Loucy (cell line): ENCODE measurements at regions not wholly inside any gene's neighbourhood (a gene's known extent, or its start where the extent isn't known, plus 50 kb on each side); places are given as distances from the start of the nearest gene placed in this dataset.
A peak's percentile ranks its signal among the peaks of the same experiment; 100 is the strongest.

Experiments used
- EZH2phosphoT487 ChIP-seq: fragments of 200-600 bp; IDR thresholded peaks from 2 replicates; pipeline ENCODE4 v1.6.1; 2018; ENCODE audit warnings: antibody characterized with exemption, mild to moderate bottlenecking, moderate library complexity, borderline replicate concordance
- TF ChIP-seq, protein P1 (sequence below): fragments of 200-600 bp; sonication (generic); conservative IDR thresholded peaks from 2 replicates; pipeline ENCODE4 v1.5.1; 2014; ENCODE audit warnings: mild to moderate bottlenecking, antibody characterized with exemption, low read length

DNA sequence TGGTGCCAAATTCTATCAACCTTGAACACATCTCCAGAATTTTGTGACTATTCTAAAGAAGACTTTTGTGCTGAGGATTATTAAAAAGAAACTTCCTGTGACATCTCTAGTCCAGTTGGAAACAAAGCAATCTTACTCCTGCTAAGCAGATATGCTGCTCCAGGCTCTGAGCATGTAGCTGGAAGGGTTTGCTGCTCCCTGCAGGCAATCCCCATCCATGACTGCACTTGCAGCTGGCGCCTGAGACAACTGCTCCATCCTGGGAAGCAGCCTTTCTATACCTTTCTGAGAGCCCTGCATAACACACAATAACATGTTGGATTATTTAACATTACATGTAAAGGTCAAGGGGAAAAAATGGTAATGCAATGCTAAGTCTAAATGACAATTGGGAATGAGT, 105.1 kb downstream of the NDUFA12 start:
- TF ChIP-seq, protein P1, sequence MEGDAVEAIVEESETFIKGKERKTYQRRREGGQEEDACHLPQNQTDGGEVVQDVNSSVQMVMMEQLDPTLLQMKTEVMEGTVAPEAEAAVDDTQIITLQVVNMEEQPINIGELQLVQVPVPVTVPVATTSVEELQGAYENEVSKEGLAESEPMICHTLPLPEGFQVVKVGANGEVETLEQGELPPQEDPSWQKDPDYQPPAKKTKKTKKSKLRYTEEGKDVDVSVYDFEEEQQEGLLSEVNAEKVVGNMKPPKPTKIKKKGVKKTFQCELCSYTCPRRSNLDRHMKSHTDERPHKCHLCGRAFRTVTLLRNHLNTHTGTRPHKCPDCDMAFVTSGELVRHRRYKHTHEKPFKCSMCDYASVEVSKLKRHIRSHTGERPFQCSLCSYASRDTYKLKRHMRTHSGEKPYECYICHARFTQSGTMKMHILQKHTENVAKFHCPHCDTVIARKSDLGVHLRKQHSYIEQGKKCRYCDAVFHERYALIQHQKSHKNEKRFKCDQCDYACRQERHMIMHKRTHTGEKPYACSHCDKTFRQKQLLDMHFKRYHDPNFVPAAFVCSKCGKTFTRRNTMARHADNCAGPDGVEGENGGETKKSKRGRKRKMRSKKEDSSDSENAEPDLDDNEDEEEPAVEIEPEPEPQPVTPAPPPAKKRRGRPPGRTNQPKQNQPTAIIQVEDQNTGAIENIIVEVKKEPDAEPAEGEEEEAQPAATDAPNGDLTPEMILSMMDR = peak; percentile 34; the same call in 1 of the 2 replicates
- TF ChIP-seq EZH2phosphoT487 = no peak
